GM12891 (cell line): ENCODE measurements at regions not wholly inside any gene's neighbourhood (a gene's known extent, or its start where the extent isn't known, plus 50 kb on each side); places are given as distances from the start of the nearest gene placed in this dataset.

Source experiments
- PAX5 ChIP-seq: IDR thresholded peaks from 2 replicates; pipeline ENCODE4 v1.6.1; 2011; ENCODE audit warnings: low read length, moderate library complexity, mild to moderate bottlenecking; ENCODE audit not compliant: insufficient read depth, severe bottlenecking
- POLR2A ChIP-seq: IDR thresholded peaks from 2 replicates; pipeline ENCODE4 v1.6.1; 2011; ENCODE audit warnings: low read depth, low read length, control low read depth
- POLR2AphosphoS5 ChIP-seq: IDR thresholded peaks from 2 replicates; pipeline ENCODE4 v1.6.1; 2011; ENCODE audit warnings: low read depth, low read length, control low read depth
- SPI1 ChIP-seq: IDR thresholded peaks from 2 replicates; pipeline ENCODE4 v1.6.1; 2011; ENCODE audit warnings: low read depth, low read length, control low read depth

DNA sequence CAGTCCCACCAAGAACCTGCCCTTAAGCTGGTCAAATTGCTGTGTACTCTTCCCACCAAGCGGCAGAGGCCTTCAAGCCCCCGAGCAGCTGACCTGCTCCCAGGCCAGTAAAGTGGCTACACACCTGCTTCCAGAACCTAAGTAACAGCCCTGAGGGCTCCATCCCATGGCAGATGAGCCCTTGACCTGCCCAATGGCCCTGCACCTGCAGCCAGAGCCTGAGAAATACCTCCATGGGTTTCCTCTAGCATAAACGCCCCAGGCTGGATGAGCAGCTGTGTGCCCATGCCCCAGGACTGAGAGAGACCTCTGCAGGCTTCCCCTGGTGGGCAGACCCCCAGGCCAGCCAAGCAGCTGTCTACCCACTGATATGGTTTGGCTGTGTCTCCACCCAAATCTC lies 123.0 kb upstream of the LAMA2 start:
- TF ChIP-seq POLR2A (no peak), POLR2AphosphoS5 (no peak), PAX5 (no peak), SPI1 (no peak)
